Keratinocyte (primary cell): ENCODE measurements at regions not wholly inside any gene's neighbourhood (a gene's known extent, or its start where the extent isn't known, plus 50 kb on each side); places are given as distances from the start of the nearest gene placed in this dataset.

ENCODE experiments used
- DNase-seq: peaks from one replicate; pipeline ENCODE4 v3.0.0-alpha.2; 2011; ENCODE audit warnings: low read depth, missing footprints, low spot score
- FAIRE-seq: peaks from 2 replicates; lab custom pipeline; 2011; peaks lifted over from hg19 to GRCh38; lab: Jason Lieb, UNC
- H2AFZ ChIP-seq: 2 replicates; pipeline ENCODE4 v1.6.0; 2012; ENCODE audit warnings: low read length, control low read depth, inconsistent platforms; ENCODE audit not compliant: control insufficient read depth
- H3K27ac ChIP-seq: 2 replicates; pipeline ENCODE4 v1.5.1; 2011; ENCODE audit warnings: low read length; ENCODE audit not compliant: control insufficient read depth, insufficient read depth
- H3K27me3 ChIP-seq: 3 replicates; pipeline ENCODE4 v1.6.0; 2011; ENCODE audit warnings: low read length; ENCODE audit not compliant: control insufficient read depth, insufficient read depth; ENCODE audit errors: extremely low read depth
- H3K36me3 ChIP-seq, 2 experiments: 2 replicates in 1 of 2; 3 replicates in 1 of 2; pipeline ENCODE4 v1.5.1; 2011; ENCODE audit warnings: low read length in 2 of 2, mild to moderate bottlenecking in 1 of 2; ENCODE audit not compliant: control insufficient read depth in 2 of 2, insufficient read depth in 2 of 2; ENCODE audit errors: extremely low read depth in 1 of 2
- H3K4me1 ChIP-seq: 3 replicates; pipeline ENCODE4 v1.5.1; 2011; ENCODE audit warnings: low read length; ENCODE audit not compliant: control insufficient read depth, insufficient read depth; ENCODE audit errors: extremely low read depth
- H3K4me2 ChIP-seq: 3 replicates; pipeline ENCODE4 v1.6.0; 2011; ENCODE audit warnings: low read depth, low read length; ENCODE audit not compliant: control insufficient read depth, insufficient read depth; ENCODE audit errors: extremely low read depth
- H3K4me3 ChIP-seq, 3 experiments: fragments of 200-600 bp in 1 of 3; sonication (generic) in 1 of 3; 2 replicates in 2 of 3; 3 replicates in 1 of 3; pipeline ENCODE4 v1.5.1; 2011 to 2016; ENCODE audit warnings: low read length in 3 of 3, mild to moderate bottlenecking in 3 of 3, control low read depth in 2 of 3, inconsistent platforms in 1 of 3, low read depth in 1 of 3, mixed read lengths in 1 of 3, mixed run types in 1 of 3, moderate library complexity in 1 of 3; ENCODE audit not compliant: control insufficient read depth in 2 of 3, insufficient read depth in 2 of 3; ENCODE audit errors: extremely low read depth in 1 of 3
- H3K79me2 ChIP-seq: 2 replicates; pipeline ENCODE4 v1.6.0; 2012; ENCODE audit warnings: low read length; ENCODE audit not compliant: control insufficient read depth, insufficient read depth
- H3K9ac ChIP-seq: 3 replicates; pipeline ENCODE4 v1.6.0; 2011; ENCODE audit warnings: low read length; ENCODE audit not compliant: control insufficient read depth, insufficient read depth; ENCODE audit errors: extremely low read depth
- H3K9me1 ChIP-seq: 3 replicates; pipeline ENCODE4 v1.6.0; 2011; ENCODE audit warnings: low read length; ENCODE audit not compliant: control insufficient read depth, insufficient read depth; ENCODE audit errors: extremely low read depth
- H3K9me3 ChIP-seq: 2 replicates; pipeline ENCODE4 v1.5.1; 2012; ENCODE audit warnings: low read depth, low read length; ENCODE audit not compliant: control insufficient read depth
- H4K20me1 ChIP-seq: 3 replicates; pipeline ENCODE4 v1.6.0; 2011; ENCODE audit warnings: low read length; ENCODE audit not compliant: control insufficient read depth, insufficient read depth; ENCODE audit errors: extremely low read depth
- CTCF ChIP-seq, 3 experiments: IDR thresholded peaks in 1 of 3; conservative IDR thresholded peaks in 1 of 3; optimal IDR thresholded peaks in 1 of 3; 2 replicates in 2 of 3; 3 replicates in 1 of 3; pipeline versions ENCODE3 to v1.5.1; 2011; ENCODE audit warnings: low read length in 3 of 3, mild to moderate bottlenecking in 3 of 3, moderate library complexity in 2 of 3, control low read depth in 1 of 3, inconsistent platforms in 1 of 3; ENCODE audit not compliant: insufficient read depth in 2 of 3; ENCODE audit errors: extremely low read depth in 1 of 3
- EZH2 ChIP-seq: IDR thresholded peaks from one replicate; pipeline ENCODE4 v1.6.1; 2012; ENCODE audit warnings: inconsistent platforms, mild to moderate bottlenecking, low read length, moderate library complexity
- dilution Hi-C: fragments of 300-500 bp; cut with MboI; formaldehyde crosslinking; loops from one replicate; pipeline ENCODE4 v1.7.0; 2020; ENCODE audit warnings: low sequenced_read_pairs; ENCODE audit not compliant: extremely low pct_ligation_motif_present

DNA sequence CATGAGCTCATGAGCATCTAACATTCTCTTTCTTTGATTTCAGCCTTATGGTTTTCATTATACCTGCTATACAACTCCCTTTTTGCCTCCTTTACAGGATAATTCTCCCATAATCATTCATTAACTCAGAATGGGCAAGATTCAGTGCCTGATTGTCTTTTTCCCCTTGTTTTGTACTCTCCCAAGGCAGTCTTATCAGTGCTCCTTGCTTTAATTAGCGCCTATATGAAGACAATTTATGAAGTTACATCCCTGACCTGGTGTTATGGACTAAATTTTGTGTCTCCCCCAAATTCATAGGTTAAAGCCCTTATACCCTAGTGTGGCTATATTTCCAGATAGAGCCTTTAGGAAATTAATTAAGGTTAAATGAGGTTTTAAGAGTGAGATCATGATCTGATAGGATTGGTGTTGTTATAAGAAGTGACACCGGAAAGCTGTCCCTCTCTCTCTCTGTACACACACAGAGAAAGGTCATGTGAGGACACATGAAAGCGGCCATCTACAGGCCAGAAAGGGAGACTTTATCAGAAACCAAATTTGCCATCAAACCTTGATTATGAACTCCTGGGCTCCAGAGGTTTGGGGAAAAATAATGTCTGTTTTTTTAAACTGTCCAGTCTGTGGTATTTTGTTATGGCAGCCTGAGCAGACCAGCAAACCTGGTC is 185.8 kb upstream of the CHODL start:
- no peaks in the 10 kb centered on the region for H3K9me1 ChIP-seq
- H3K4me2 ChIP-seq: no peak overlapping the region
- no peaks in the 10 kb centered on the region for H3K36me3 ChIP-seq
- H3K4me3 ChIP-seq: no peak overlapping the region
- H3K9me3 ChIP-seq: no peaks in the 10 kb centered on the region
- H4K20me1 ChIP-seq: no peaks in the 10 kb centered on the region
- H3K27me3 ChIP-seq: no peaks in the 10 kb centered on the region
- TF ChIP-seq EZH2: no peak
- no peak for TF ChIP-seq CTCF (optimal IDR thresholded peaks at IDR 0.05 in 1 of 3, IDR thresholded peaks at IDR 0.05 in 1 of 3, conservative IDR thresholded peaks at IDR 0.05 in 1 of 3; ENCODE audit: extremely low read depth in 1 of 3, insufficient read depth in 2 of 3, low read length in 3 of 3)
- H3K4me1 ChIP-seq: no peaks in the 10 kb centered on the region
- no peaks in the 10 kb centered on the region for H3K79me2 ChIP-seq
- dilution Hi-C loops: no loop called here
- no peak overlapping the region for H2AFZ ChIP-seq
- DNase-seq (no peak), FAIRE-seq (no peak)
- H3K27ac ChIP-seq: no peak overlapping the region
- H3K9ac ChIP-seq: no peak overlapping the region

DNA sequence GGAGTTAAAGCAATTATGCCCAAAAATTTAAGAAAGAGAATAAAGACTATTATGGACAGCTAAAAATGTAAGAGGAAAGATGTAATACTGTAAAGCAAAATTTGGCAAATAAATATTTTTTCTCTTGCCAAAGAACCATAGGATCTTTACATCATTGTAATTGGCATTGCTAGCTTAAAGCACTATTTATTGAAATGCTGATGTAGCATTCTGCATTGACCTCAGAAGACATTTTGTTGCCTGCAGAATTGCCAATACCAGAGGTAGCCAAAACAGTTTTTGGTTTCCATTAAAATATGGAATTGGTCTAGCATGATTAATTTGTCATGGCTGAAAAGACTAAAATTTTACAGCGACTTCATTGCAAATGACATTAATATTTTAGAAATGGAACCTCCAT is 191.5 kb upstream of the CHODL start:
- no peaks in the 10 kb centered on the region for H3K27me3 ChIP-seq
- H3K4me3 ChIP-seq: no peak overlapping the region
- no peaks in the 10 kb centered on the region for H3K4me1 ChIP-seq
- DNase-seq (no peak), FAIRE-seq (no peak)
- H2AFZ ChIP-seq: no peak overlapping the region
- dilution Hi-C loops: no loop called here
- TF ChIP-seq EZH2 (no peak), CTCF (optimal IDR thresholded peaks at IDR 0.05 in 1 of 3, IDR thresholded peaks at IDR 0.05 in 1 of 3, conservative IDR thresholded peaks at IDR 0.05 in 1 of 3; ENCODE audit: extremely low read depth in 1 of 3, insufficient read depth in 2 of 3, low read length in 3 of 3) (no peak)
- H3K27ac ChIP-seq: no peak overlapping the region
- H3K9me1 ChIP-seq: no peaks in the 10 kb centered on the region
- H3K9me3 ChIP-seq: no peaks in the 10 kb centered on the region
- no peak overlapping the region for H3K9ac ChIP-seq
- no peaks in the 10 kb centered on the region for H4K20me1 ChIP-seq
- H3K4me2 ChIP-seq: no peak overlapping the region
- no peaks in the 10 kb centered on the region for H3K79me2 ChIP-seq
- no peaks in the 10 kb centered on the region for H3K36me3 ChIP-seq
